ENCODE measurements at regions not wholly inside any gene's neighbourhood (a gene's known extent, or its start where the extent isn't known, plus 50 kb on each side); places are given as distances from the start of the nearest gene placed in this dataset.

DNA sequence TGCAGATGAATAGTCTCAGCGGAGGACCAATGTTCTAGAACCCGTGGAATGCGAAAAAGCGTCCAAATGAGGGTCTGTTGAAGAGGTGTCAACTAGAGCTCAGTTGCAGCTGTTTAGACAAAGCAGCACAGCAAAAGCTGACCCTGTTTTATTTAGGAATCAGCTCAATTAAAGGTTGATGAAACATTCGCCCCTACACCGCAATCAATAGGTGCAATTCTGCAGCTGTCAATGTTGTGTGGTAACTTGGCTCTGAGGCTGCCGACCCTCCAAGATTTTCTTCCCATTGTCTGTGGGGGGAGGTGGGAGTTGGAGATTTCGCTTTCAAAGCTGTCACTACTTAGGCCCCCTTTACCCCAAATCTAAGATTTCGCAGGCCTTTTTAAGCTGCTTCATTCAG, 330.0 kb downstream of the ETAA1 start:
- Histone ChIP-seq H3K4me3 (ENCODE audit: control insufficient read depth in 2 of 3, extremely low read depth in 1 of 3, insufficient read depth in 2 of 3, low read depth in 1 of 3, low read length in 3 of 3) (no peak overlapping the region), H4K20me1 (ENCODE audit: control insufficient read depth, extremely low read depth, insufficient read depth, low read length) (no peaks in the 10 kb centered on the region), H3K27me3 (ENCODE audit: control insufficient read depth, extremely low read depth, insufficient read depth, low read length) (peaks cover 4% of the 10 kb centered on the region), H3K9ac (ENCODE audit: control insufficient read depth, extremely low read depth, insufficient read depth, low read length) (no peak overlapping the region), H3K79me2 (ENCODE audit: control insufficient read depth, insufficient read depth, low read length) (no peaks in the 10 kb centered on the region), H3K27ac (ENCODE audit: control insufficient read depth, insufficient read depth, low read length) (no peak overlapping the region), H3K9me1 (ENCODE audit: control insufficient read depth, extremely low read depth, insufficient read depth, low read length) (no peaks in the 10 kb centered on the region), H3K4me2 (ENCODE audit: control insufficient read depth, extremely low read depth, insufficient read depth, low read depth, low read length) (no peak overlapping the region), H3K4me1 (ENCODE audit: control insufficient read depth, extremely low read depth, insufficient read depth, low read length) (no peaks in the 10 kb centered on the region), H2AFZ (ENCODE audit: control insufficient read depth, low read length) (no peak overlapping the region), H3K36me3 (ENCODE audit: control insufficient read depth in 2 of 2, extremely low read depth in 1 of 2, insufficient read depth in 2 of 2, low read length in 2 of 2) (no peaks in the 10 kb centered on the region), H3K9me3 (ENCODE audit: control insufficient read depth, low read depth, low read length) (no peaks in the 10 kb centered on the region)
- DNase-seq (ENCODE audit: low read depth, low spot score) (no peak), FAIRE-seq (no peak)
- dilution Hi-C loops (cut with MboI; ENCODE audit: extremely low pct_ligation_motif_present, low sequenced_read_pairs), result no loop called here
- TF ChIP-seq EZH2 (IDR thresholded peaks at IDR 0.05; ENCODE audit: low read length) (no peak), CTCF (optimal IDR thresholded peaks at IDR 0.05 in 1 of 3, IDR thresholded peaks at IDR 0.05 in 1 of 3, conservative IDR thresholded peaks at IDR 0.05 in 1 of 3; ENCODE audit: extremely low read depth in 1 of 3, insufficient read depth in 2 of 3, low read length in 3 of 3) (no peak)

GRCh38 chr2:67727623-67728022, 330.5 kb downstream of the ETAA1 start:
- Histone ChIP-seq H3K4me2 (ENCODE audit: control insufficient read depth, extremely low read depth, insufficient read depth, low read depth, low read length) (no peak overlapping the region), H3K4me1 (ENCODE audit: control insufficient read depth, extremely low read depth, insufficient read depth, low read length) (no peaks in the 10 kb centered on the region), H3K27ac (ENCODE audit: control insufficient read depth, insufficient read depth, low read length) (no peak overlapping the region), H2AFZ (ENCODE audit: control insufficient read depth, low read length) (no peak overlapping the region), H3K4me3 (ENCODE audit: control insufficient read depth in 2 of 3, extremely low read depth in 1 of 3, insufficient read depth in 2 of 3, low read depth in 1 of 3, low read length in 3 of 3) (no peak overlapping the region), H4K20me1 (ENCODE audit: control insufficient read depth, extremely low read depth, insufficient read depth, low read length) (no peaks in the 10 kb centered on the region), H3K36me3 (ENCODE audit: control insufficient read depth in 2 of 2, extremely low read depth in 1 of 2, insufficient read depth in 2 of 2, low read length in 2 of 2) (no peaks in the 10 kb centered on the region), H3K27me3 (ENCODE audit: control insufficient read depth, extremely low read depth, insufficient read depth, low read length) (peaks cover 4% of the 10 kb centered on the region), H3K9ac (ENCODE audit: control insufficient read depth, extremely low read depth, insufficient read depth, low read length) (no peak overlapping the region), H3K9me3 (ENCODE audit: control insufficient read depth, low read depth, low read length) (no peaks in the 10 kb centered on the region), H3K79me2 (ENCODE audit: control insufficient read depth, insufficient read depth, low read length) (no peaks in the 10 kb centered on the region), H3K9me1 (ENCODE audit: control insufficient read depth, extremely low read depth, insufficient read depth, low read length) (no peaks in the 10 kb centered on the region)
- dilution Hi-C loops (cut with MboI; ENCODE audit: extremely low pct_ligation_motif_present, low sequenced_read_pairs), result no loop called here
- DNase-seq (ENCODE audit: low read depth, low spot score) (no peak), FAIRE-seq (no peak)
- TF ChIP-seq CTCF (optimal IDR thresholded peaks at IDR 0.05 in 1 of 3, IDR thresholded peaks at IDR 0.05 in 1 of 3, conservative IDR thresholded peaks at IDR 0.05 in 1 of 3; ENCODE audit: extremely low read depth in 1 of 3, insufficient read depth in 2 of 3, low read length in 3 of 3) (no peak), EZH2 (IDR thresholded peaks at IDR 0.05; ENCODE audit: low read length) (no peak)
